EH (cell line): ENCODE measurements at regions not wholly inside any gene's neighbourhood (a gene's known extent, or its start where the extent isn't known, plus 50 kb on each side); places are given as distances from the start of the nearest gene placed in this dataset.
A peak's percentile ranks its signal among the peaks of the same experiment; 100 is the strongest.

Source experiments
- DNase-seq: peaks from one replicate; pipeline ENCODE4 v3.0.0-alpha.2; 2015; ENCODE audit warnings: low read depth

GRCh38 chr4:66157594-66157993 lies 487.3 kb upstream of the EPHA5 start:
- no peak for DNase-seq

GRCh38 chr4:66130042-66130441 lies 459.8 kb upstream of the EPHA5 start:
- no peak for DNase-seq

GRCh38 chr4:66123831-66124413 lies 453.6 kb upstream of the EPHA5 start:
- DNase-seq = no peak

GRCh38 chr4:66123190-66123589 lies 452.9 kb upstream of the EPHA5 start:
- DNase-seq = peak; percentile 58

GRCh38 chr4:66115231-66115630 lies 444.9 kb upstream of the EPHA5 start:
- peak; percentile 63 for DNase-seq

- DNase-seq = no peak
Measured at GRCh38 chr4:66108898-66109297, 438.6 kb upstream of the EPHA5 start.

- DNase-seq = no peak
Measured at GRCh38 chr4:66097218-66097617, 426.9 kb upstream of the EPHA5 start.

- no peak for DNase-seq
Measured at GRCh38 chr4:66095065-66095464, 424.8 kb upstream of the EPHA5 start.

GRCh38 chr4:66094070-66094469 lies 423.8 kb upstream of the EPHA5 start:
- DNase-seq = no peak

- peak; percentile 62 for DNase-seq
Measured at GRCh38 chr4:66091786-66092185, 421.5 kb upstream of the EPHA5 start.

GRCh38 chr4:66073961-66074360 lies 403.7 kb upstream of the EPHA5 start:
- DNase-seq = no peak

GRCh38 chr4:66071911-66072310 lies 401.6 kb upstream of the EPHA5 start:
- no peak for DNase-seq

- DNase-seq = no peak
Measured at GRCh38 chr4:66062921-66063320, 392.6 kb upstream of the EPHA5 start.

- DNase-seq = peak; percentile 62
Measured at GRCh38 chr4:66062044-66062443, 391.8 kb upstream of the EPHA5 start.

- no peak for DNase-seq
Measured at GRCh38 chr4:66059556-66059955, 389.3 kb upstream of the EPHA5 start.

GRCh38 chr4:66059136-66059535 lies 388.8 kb upstream of the EPHA5 start:
- DNase-seq = no peak

GRCh38 chr4:66055999-66056398 lies 385.7 kb upstream of the EPHA5 start:
- no peak for DNase-seq

- peak; percentile 20 for DNase-seq
Measured at GRCh38 chr4:66052426-66052825, 382.1 kb upstream of the EPHA5 start.

- peak; percentile 37 for DNase-seq
Measured at GRCh38 chr4:66048861-66049260, 378.6 kb upstream of the EPHA5 start.

- no peak for DNase-seq
Measured at GRCh38 chr4:66045913-66046312, 375.6 kb upstream of the EPHA5 start.

GRCh38 chr4:66035701-66036100 lies 365.4 kb upstream of the EPHA5 start:
- no peak for DNase-seq

- DNase-seq = no peak
Measured at GRCh38 chr4:66034671-66035070, 364.4 kb upstream of the EPHA5 start.

- DNase-seq = no peak
Measured at GRCh38 chr4:66034262-66034661, 364.0 kb upstream of the EPHA5 start.

GRCh38 chr4:66032571-66032970 lies 362.3 kb upstream of the EPHA5 start:
- DNase-seq = no peak

- DNase-seq = no peak
Measured at GRCh38 chr4:66028668-66029067, 358.4 kb upstream of the EPHA5 start.
